GM12864 (cell line): ENCODE measurements at regions not wholly inside any gene's neighbourhood (a gene's known extent, or its start where the extent isn't known, plus 50 kb on each side); places are given as distances from the start of the nearest gene placed in this dataset.

Source experiments
- DNase-seq: peaks from one replicate; pipeline ENCODE4 v3.0.0-alpha.2; 2011; ENCODE audit warnings: low read depth
- H3K4me3 ChIP-seq: 2 replicates; pipeline ENCODE4 v1.5.1; 2011; ENCODE audit warnings: mild to moderate bottlenecking, low read depth, low read length, control low read depth
- TF ChIP-seq, protein P1 (sequence below): IDR thresholded peaks from 2 replicates; pipeline ENCODE4 v1.5.1; 2011; ENCODE audit warnings: low read depth, mild to moderate bottlenecking, moderate library complexity, low read length, control low read depth, inconsistent platforms; ENCODE audit errors: missing control alignments

DNA sequence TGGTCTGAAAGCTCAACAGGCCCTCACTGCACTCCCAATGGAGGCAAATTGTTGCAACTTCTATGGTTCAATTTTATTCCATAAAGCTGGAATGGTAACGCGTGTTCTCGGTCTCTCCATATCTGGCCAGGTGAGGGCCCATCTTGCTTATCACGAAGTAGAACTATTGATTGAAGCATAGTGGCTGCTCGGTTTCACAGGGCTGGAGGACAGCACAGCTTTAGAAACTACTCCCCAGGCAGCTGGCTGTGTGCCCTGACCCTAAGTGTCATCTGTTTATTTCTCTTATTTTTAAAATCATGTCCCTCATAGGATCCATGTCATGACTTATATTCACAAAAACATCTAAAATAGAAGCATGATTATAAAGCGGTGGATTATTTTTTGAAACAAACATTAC, 223.4 kb downstream of the NPR3 start:
- TF ChIP-seq, protein P1, sequence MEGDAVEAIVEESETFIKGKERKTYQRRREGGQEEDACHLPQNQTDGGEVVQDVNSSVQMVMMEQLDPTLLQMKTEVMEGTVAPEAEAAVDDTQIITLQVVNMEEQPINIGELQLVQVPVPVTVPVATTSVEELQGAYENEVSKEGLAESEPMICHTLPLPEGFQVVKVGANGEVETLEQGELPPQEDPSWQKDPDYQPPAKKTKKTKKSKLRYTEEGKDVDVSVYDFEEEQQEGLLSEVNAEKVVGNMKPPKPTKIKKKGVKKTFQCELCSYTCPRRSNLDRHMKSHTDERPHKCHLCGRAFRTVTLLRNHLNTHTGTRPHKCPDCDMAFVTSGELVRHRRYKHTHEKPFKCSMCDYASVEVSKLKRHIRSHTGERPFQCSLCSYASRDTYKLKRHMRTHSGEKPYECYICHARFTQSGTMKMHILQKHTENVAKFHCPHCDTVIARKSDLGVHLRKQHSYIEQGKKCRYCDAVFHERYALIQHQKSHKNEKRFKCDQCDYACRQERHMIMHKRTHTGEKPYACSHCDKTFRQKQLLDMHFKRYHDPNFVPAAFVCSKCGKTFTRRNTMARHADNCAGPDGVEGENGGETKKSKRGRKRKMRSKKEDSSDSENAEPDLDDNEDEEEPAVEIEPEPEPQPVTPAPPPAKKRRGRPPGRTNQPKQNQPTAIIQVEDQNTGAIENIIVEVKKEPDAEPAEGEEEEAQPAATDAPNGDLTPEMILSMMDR: no peak
- H3K4me3 ChIP-seq: no peak overlapping the region
- no peak for DNase-seq

DNA sequence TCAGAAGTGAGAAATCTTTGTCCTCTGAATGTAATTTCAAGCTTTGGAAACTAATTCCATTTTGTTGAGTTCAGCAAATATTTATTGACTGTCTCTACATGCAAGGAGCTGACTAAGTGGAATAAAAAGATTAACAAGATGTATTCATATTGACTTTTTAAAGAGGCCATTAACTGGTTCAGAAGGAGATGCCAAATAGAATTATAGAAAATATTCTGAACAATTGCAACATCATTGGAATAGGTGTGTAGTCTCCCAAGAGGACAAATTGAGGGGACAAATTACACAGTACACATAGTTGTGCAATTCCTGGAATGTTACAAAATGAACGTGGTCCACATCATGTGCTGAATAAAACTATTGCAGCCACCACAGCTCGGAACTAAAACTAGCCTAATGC, 224.2 kb downstream of the NPR3 start:
- no peak for DNase-seq
- H3K4me3 ChIP-seq: no peak overlapping the region

DNA sequence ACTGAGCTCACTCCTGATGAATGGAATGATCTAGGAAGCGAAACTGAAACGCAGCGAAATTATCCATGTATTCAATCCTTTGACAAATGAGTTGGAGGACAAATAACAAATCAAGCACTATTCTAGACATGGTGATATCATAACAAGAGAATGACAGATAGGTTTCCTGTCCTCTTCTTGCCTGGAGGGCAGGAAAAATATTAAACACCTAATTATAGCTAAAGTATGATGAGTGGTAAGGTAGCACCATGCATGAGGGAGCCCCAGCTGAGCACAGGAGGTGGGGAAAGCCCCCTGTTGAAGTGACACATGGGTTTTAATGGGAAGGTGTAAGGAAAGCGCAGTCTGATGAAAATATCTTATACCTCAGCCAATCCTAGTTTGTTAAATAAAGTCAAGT, 225.2 kb downstream of the NPR3 start:
- TF ChIP-seq, protein P1: no peak
- no peak for DNase-seq
- no peak overlapping the region for H3K4me3 ChIP-seq

More for the DNA sequence above, 224.2 kb downstream of the NPR3 start:
- TF ChIP-seq, protein P1: no peak

DNA sequence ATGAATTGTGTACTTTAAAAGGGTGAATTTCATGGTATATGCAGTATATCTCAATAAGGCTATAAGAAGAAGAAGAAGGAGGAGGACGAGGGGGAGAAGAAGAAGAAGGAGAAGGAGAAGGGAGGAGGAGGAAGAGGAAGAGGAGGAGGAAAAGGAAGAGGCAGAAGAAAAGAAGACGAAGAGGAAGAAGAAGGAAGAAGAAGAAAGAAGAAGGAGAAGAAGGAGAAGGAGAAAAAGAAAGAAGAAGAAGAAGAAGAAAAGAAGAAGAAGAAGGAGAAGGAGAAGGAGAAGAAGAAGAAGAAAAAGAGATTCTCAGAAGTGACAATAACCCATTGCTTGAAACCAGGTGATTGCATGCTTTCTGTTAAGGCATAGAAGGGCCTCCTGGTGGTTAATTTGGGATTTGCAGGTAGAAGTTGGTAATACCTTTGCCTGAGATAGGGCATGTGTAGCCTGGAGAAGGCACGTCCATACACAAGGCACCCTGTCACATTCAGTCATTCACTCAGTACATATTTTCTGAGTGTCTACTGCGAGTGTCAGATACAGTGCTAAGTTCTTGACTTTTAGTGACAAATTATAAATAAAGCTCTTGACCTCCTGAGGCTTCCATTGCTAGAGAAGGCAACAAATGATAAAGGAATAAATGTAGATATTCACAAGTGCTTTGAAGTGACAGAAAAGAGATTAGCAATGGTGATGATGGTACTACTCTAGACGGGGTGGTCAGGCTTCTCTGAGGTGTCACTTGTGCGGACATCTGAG, 231.3 kb downstream of the NPR3 start:
- DNase-seq: peak; percentile 26
- TF ChIP-seq, protein P1: peak; percentile 72
- no peak overlapping the region for H3K4me3 ChIP-seq

DNA sequence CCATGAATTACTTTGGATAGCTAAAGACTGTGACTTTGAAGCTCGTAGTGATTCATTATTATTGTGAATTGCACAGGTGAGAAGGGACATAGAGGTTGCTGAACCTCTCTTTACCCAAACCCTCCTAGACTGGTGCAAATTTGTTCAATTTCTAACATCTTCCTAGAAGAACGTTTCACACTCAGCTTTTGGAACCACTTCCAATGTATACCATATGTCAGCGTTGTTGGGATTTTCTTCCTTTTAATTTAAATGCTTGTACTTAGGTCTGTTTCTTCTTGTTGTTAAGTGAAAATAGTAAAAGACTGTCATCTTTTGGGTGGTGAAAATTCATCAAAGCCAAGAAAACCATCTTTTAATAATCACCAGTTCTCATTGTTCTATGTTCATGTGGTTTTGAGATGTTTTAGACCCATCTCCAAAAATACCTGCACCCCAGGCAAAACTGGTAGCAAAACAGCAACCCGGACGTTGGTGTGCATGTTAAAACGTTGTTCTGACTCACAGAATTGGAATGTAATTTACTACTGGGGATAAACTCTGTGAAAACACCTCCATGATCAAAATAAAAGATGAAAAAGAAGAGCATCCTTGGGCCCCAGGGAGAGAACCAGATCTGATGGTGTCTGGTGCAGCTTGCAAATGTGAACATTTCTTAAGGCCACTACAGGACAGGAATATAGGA, 238.3 kb downstream of the NPR3 start:
- DNase-seq: no peak
- TF ChIP-seq, protein P1: no peak
- H3K4me3 ChIP-seq: no peak overlapping the region

DNA sequence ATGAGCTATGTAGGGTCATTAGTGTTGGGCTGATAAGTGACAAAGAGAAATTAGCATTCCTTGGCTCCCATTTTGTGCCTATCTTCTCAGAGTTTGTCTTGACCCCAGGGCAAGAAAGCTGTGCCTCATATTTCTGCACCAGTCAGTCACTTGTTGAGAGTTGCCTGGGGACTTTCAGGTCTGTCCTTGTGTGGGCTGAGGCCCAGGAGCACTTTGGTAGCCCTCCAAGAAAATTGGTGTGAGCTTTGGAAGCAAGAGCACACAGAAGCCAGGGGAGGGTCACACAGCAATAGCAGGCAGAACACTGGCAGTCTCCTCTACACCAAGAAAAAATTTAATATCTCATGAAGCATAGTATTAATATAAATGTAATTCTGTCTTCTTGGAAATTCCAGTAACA, 239.9 kb downstream of the NPR3 start:
- H3K4me3 ChIP-seq: no peak overlapping the region
- TF ChIP-seq, protein P1: no peak
- DNase-seq: no peak
